ENCODE measurements at regions not wholly inside any gene's neighbourhood (a gene's known extent, or its start where the extent isn't known, plus 50 kb on each side); places are given as distances from the start of the nearest gene placed in this dataset.
"Not testable (repeated sequence)": the region's sequence is repeated elsewhere in the genome, so short reads cannot be mapped to it uniquely, and the experiment has no call there.

DNA sequence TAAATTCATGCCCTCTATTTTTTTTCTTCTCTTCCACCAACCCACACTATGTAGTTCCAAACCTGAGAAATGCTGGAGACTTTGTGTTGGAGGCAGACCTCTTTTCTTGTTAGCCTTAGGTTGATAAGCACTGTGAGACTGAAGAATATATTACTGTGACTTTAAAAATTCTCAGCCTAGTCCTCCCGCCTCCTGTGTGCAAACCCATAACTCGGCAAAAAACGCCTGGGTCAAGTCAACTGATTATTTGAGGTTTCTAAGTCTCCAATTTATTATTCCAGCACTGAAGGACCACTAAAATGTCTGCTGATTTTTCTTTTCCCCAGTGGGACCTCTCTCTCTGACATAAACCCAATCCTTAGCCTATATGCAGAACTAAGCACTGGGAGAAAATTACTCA is 1946.0 kb upstream of the RAG2 start:
- no peak for DNase-seq

DNA sequence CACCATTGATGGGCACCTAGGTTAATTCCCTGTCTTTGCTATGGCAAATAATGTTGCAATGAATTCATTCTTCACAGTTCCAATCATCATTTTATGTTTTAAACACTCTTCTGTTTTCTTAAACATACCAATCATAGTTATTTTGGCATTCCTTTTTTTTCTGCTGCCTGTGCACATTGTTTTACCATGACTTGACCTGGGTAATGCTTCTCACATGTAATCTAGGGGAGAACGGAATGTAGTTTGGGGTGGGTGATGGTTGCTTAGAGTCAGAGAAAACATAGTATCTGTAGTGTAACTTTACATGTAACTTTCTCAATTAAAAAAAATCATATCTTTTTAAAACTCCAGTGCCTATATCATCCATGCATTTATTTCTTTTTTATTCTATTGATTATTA is 1945.3 kb upstream of the RAG2 start:
- no peak for DNase-seq

DNA sequence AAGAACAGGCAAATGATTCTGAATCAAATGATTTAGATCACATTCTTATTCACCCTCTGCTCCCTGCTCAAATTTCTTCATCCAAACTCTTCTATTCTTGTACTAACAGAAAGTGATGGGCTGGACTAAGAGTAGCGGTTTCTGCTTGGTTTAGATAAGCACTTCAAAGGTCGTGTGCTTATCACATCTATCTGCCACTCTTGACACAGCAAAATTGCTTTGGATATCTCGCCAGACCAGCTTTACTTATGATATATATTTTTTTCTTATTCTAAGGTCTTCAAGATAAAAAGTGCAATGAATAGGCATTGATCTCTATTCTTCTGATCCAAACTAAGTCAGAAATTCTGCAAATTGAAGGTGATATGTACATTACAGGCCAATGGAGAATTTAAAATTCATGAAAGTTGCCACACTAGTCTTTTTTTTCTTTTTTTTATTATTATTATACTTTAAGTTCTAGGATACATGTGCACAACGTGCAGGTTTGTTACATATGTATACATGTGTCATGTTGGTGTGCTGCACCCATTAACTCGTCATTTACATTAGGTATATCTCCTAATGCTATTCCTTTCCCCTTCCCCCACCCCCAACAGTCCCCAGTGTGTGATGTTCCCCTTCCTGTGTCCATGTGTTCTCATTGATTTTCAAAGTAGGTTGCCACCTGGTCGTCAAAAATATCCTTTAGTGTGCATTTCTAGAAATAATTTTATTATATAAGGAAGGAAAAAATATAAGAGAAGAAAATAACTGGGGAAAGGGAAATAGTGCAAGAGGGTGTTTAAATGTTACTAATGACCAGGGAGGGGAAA is 1941.0 kb upstream of the RAG2 start:
- DNase-seq = no peak

DNA sequence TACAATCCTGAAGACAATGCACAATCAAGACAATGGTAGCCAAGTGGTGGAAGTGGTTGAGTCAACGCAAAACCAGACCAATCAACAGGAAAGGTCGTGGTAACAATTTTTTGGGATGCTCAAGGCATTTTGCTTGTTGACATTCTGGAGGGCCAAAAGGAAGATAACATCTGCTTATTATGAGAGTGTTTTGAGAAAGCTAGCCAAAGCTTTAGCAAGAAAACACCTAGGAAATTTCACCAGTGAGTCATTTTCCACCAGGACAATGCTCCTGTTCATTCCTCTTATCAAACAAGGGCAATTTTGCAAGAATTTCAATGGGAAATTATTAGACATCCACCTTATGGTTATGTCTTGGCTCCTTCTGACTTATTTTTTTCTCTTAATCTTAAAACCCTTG is 1932.2 kb upstream of the RAG2 start:
- no peak for DNase-seq

DNA sequence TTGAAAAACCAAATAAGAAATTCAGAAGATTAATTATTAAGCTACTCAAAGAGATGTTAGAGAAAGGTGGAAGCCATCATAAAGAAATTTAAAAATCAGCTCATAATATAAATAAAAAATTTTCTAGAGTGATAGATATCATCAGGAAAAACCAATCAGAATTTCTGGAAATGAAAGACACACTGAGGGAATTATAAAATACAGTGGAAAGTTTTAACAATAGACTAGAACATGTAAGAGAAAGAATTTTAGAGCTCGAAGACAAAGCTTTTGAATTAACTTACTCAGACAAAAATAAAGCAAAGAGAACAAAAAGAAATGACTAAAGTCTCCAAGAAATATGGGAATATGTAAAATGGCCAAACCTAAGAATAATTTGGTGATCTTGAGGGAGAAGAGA is 1926.9 kb upstream of the RAG2 start:
- DNase-seq = no peak

DNA sequence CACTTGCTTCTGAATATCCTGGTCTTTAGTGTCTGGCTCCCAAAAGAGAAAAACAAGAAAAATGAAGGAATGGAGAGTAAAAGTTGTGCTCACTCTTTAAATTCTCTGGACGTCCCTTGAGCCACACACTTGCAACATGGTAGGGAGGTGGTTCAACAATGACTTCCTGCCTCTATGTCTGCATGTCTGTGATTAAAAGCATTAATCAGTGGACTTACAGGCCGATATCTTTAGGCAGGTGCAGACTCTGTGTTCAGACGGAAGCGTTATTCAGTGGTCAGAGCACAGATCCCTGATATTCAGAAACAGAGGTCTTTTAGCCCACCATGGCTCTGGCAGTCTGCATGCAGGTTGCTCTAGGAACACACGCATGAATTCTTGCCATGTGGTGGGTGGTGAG is 1920.0 kb upstream of the RAG2 start:
- no peak for DNase-seq

DNA sequence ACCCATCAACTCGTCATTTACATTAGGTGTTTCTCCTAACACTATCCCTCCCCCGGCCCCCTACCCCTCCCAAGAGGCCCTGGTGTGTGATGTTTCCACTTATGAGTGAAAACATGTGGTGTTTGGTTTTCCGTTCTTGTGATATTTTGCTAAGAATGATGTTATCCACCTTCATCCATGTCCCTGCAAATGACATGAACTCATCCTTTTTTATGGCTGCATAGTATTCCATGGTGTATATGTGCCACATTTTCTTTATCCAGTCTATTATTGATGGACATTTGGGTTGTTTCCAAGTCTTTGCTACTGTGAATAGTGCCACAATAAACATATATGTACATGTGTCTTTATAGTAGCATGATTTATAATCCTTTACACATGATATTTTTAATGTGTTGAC is 1914.8 kb upstream of the RAG2 start:
- not testable (repeated sequence) for DNase-seq

DNA sequence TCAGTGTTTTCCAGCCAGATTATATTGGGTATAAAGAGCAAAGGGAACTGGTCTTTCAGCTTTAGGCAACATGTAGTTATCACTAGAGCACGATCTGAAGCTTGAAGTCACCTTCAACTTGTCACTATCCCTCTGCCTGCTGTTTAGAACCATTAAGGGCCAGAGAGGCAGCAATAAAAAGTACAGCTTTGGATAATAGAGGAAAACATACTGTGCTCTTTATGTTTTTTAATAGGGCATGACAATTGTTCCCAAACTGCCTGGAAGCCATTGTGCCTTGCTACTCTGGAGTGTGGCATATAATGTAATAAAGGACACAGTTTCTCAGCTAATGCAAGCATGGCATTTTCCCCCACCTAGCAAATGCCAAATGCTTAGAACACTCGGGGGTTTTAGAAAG is 1912.0 kb upstream of the RAG2 start:
- DNase-seq = no peak

DNA sequence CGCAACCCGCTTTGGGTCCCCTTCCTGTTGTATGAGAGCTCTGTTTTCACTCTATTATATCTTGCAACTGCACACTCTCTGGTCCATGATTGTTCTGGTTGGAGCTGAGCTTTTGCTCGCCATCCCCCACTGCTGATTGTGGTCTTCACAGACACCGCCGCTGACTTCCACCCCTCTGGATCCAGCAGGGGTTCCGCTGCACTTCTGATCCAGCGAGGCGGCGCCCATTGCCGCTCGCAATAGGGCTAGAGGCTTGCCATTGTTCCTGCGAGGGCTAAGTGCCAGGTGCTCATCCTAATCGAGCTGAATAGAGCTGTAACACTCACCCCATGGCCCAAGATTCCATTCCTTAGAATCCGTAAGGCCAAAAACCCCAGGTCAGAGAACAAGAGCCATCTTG is 1905.8 kb upstream of the RAG2 start:
- no peak for DNase-seq

DNA sequence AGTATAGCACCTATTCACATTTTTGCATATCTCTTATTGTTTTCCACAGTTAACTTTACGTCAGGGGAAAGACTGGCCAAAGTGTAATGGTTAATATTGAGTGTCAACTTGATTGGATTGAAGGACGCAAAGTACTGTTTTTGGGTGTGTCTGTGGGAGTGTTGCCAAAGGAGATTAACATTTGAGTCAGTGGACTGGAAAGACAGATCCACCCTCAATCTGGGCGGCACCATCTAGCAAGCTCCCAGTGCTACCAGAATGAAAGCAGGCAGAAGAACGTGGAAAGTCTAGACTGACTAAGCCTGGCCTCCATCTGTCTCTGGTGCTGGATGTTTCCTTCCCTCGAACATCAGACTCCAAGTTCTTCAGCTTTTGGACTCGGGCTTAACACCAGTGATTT is 1900.7 kb upstream of the RAG2 start:
- no peak for DNase-seq

DNA sequence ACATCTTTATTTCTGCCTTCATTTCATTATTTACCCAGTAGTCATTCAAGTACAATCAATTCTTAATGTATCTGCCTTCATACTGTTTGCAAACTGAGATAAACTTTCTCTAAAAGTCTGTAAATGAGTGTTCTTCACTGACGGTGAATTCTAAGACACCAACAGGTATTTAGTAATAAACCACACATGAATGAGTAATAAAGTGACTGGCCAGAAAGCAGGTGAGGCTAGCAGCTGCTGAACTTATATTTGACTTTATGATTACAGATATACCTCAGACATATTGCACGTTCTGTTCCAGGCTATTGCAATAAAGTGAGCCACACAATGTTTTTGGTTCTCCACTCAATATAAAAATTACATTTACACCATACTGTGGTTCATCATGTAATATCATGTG is 1894.0 kb upstream of the RAG2 start:
- DNase-seq = no peak

DNA sequence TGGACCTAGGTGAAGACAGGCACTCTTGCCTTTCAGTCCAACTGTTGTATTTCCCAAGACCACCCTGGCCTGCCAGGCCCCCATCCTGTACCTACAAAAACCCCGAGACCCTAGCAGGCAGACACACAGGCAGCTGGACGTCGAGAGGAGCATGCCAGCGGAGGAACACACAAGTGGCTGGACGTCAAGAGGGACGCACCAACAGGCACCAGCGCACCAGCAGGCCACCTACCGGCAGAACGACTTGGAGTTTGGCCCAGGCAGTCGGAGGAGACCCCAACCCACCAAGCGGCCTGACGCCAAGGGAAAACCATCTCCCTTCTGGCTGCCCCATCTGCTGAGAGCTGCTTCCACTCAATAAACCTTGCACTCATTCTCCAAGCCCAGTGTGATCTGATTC is 1883.4 kb upstream of the RAG2 start:
- no peak for DNase-seq

DNA sequence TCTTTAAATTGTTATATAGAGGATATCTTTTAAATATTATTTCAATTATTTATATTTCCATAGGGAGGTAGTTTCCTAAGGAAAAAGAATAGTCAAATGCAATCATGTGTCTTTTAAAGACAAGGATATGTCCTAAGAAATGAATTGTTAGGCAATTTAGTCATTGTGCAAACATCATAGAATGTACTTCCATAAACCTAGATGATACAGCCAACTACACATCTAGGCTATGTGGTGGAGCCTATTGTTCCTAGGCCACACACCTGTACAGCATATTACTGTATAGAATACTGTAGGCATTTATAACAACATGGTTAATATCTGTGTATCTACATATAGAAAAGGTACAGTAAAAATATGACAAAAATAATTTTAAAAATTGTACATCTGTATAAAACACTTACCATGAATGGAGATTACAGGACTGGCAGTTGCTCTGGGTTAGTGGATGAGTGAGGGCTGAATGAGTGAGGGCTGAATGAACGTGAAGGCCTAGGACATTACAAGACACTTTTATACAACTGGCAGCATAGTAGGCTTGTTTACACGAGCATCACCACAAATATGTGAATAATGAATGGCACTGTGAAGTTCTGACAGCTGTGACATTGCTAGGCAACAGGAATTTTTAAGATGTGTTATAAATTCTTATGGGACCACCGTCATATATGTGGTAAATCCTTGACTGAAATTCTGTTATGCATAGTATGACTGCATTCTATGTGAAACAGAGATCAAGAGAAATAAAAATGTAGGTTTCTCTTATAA is 1879.0 kb upstream of the RAG2 start:
- no peak for DNase-seq

DNA sequence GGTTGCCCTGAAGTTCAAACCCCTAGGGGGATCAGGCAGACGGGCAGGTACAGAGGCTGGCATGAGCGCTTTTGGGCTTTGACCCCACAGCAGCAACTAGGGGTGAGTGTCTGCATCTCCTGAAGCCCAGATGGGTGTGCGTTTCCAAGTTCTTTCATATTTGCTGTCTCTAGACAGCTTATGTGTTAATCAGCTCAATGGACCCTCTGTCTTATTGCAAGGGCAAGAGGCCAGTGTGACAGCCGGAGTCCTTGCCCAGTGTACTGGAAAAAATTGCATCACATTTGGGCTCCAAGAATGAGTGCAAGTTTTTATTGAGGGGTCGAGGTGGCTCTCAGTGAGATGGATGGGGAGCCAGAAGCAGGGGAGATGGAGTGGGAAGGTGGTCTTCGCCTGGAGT is 1863.7 kb upstream of the RAG2 start:
- DNase-seq = no peak

DNA sequence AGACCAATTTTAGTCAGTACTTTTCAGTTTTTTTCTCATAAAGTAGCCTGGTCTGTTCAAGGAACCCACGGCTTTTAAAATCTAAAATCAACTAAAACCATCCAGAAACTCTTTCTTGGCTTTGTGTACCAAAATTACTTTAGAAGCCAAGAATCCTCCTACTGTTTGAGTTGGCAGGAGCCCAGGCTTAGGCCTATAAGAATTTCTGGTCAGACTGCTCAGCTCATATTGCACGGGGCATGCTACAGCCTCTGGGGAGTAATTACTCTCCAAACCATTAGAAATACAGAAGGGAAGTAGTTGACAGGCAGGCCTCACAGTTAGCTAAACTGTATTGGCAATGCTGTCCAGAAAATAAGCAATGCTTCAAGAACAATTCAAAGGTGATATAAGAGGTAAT is 1862.9 kb upstream of the RAG2 start:
- no peak for DNase-seq

DNA sequence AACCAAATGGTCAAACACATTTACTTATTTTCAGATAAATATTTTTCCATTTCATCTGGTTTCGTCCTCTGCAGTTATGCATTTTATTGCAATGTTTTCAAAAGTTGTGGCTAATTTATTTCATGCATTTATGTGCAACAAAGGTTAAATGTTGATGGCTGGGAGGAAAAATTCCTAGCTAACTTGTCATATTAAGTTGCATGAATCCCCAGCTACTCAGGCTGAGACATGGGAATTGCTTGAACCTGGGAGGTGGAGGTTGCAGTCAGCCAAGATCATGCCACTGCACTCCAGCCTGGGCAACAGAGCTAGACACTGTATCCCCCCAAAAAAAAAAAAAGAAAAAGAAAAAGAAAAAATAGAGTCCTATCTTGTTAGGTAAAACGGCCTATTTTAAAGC is 1862.4 kb upstream of the RAG2 start:
- no peak for DNase-seq

DNA sequence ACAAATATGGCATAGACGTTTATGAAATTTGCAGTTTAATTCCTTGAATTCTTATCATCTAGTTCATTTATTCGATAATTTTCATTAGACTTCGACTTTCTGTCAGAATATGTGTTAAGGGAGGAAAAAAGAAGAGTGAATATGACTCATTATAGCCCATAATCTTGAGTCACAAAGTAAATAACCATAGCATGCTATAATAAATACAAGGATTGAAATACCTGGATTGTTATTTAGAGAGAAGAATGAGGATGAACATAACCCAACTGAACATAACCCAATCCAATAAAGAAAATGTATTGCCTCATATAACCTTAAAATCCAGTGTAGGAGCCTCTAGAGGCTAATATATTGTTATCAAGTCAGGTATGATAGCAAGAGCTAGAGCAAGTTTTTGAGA is 1858.3 kb upstream of the RAG2 start:
- no peak for DNase-seq

DNA sequence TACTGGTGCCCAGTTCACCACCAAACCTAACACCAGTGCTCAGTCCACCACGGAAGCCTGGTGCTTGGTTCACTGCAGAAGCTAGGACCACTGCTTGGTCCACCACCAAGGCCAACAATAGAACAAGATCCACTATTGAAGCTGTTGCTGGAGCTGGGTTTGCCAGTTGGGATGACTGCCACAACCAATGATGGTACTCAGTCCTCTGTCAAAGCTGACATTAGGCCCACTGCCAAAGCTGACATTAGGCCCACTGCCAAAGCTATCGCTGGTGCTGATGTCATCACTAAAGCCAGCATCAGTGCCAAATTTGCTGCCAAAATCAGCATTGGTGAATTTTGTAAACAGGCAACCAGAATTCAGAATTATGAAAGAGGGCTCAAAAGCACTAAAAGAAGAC is 1850.2 kb upstream of the RAG2 start:
- no peak for DNase-seq

DNA sequence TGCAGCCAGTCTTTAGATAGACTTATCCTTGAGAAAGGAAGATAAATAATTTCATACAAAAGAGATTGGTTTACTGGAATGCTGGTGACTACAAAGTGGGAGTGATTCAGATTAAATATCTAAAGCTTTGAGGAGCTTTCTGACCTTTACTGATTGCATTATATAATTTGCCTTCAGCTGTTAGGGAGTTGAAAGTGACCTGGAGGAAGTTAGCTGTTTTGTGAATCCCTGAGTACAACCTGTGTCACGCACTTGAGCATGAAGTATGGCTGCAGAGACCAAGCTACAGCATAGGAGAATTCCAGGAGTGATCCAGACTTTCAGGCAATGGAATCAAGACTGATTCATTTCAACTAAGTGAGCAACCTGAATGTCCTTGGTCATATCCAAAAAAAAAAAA is 1848.3 kb upstream of the RAG2 start:
- DNase-seq = no peak

DNA sequence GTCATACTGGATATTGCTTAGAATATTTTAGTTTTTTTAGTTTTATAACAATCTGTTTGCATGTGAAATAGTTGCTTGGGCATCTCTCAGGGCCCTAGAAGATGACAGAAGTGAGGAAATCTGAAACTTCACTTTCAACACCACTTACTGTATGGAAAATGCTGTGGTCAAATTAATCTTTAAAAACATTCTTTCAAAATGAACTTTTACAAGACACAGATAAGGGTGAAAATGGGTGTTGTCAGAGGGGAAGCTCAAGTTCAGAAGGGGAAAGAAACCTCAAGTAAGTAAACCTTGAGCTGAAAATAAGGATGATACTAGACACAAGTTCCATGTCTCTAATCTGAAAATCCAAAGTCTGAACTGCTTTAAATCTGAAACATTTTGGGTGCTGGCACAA is 1840.1 kb upstream of the RAG2 start:
- DNase-seq = no peak

DNA sequence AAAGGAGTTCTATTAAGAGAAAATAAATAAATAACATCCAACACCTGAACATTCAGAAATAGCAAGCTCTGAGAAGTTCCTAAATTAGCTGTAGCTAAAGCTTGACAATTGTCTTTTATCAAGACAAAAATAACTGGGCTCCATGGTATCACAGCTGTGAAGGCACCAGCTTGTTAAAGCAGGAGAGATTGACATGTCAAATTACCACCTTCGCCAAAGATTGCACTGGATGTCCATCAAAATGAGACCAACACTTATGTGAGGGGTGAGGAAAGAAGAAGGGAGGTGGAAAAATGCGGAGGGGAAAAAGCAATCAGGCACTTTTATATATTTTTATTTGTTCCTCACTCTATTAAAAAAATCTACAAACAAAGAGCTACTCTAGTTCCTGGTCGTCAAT is 1827.5 kb upstream of the RAG2 start:
- DNase-seq = no peak

DNA sequence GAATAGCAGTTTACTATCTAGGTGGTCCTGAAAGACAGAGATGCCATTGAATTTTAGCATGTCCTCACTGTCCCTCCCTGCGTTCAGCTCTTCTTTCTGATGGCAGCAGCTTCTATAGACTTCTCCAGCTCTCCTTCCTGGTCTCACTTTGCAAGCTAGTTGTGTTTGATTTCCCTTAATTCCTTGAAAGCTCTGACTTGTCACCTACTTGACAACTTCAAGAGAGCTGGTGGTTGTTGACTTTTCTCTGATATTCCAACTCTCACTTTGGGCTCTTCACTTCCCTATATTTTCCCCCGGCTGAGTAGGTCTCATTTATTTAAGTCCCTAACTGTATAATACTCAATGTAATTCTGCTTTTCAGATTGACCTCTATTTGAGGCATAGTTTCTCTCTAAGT is 1825.0 kb upstream of the RAG2 start:
- no peak for DNase-seq

DNA sequence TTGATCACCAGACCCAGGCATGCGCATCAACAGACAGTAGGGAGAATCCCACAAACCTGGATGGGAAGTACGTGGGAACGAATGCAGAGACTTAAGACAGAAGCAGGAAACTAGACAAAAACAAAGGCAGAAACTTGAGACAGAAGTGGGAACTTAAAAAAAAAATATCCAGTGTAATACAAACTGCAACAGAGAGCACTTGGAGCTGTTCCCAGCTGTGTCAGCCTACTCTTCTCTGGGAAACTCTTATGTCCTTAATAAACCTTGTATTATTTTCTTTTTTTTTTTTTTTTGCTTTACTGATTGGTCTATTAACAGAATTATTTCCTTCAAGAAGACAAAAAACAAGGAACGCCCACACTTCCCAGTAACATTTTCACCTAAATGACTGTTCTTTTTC is 1818.1 kb upstream of the RAG2 start:
- DNase-seq = no peak

DNA sequence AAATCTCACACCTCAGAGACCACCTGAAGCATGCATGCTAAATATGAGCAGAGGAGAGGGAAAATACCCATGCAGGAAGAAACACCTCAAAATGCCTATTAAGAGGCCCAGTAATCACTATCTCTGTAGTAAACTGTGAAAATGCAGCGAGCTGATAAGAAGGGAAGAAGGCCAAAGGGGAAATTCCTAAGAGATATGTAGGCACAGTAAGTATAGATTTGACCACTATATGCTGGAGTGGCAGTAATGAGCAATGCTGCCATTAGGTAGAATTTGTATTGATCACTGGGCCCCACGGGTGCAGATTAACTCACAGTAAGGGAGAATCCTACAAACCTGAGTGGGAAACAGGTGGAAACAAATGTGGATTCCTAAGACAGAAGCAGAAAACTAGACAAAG is 1813.1 kb upstream of the RAG2 start:
- no peak for DNase-seq

DNA sequence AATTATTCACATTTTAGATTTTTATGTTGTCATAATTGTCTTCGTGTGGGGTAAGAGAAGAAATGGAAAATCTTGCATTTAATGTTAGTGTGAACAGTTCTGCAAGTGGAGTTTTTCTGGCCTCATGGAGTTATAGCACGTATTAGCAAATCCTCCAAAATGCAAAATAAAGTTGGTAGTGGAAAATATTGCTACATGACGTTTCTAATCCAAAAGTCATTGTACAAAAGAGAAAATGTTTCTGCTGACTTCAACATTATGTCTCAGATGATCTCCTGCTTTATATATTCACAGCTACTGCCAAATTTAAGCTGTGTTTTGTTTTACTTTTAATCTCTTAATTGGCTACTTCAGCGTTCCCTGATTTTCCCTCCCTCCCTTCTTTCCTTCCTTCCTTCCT is 1804.0 kb upstream of the RAG2 start:
- no peak for DNase-seq

Measured in effector CD8-positive, alpha-beta T cell (primary cell).